Calu3 (cell line): ENCODE measurements at regions not wholly inside any gene's neighbourhood (a gene's known extent, or its start where the extent isn't known, plus 50 kb on each side); places are given as distances from the start of the nearest gene placed in this dataset.

Experiments
- BruUV-seq: library from RNA; stranded (reverse); fragments of 400-500 nt; replicated peaks from 2 replicates; lab custom pipeline; 2021; lab: Mats Ljungman, UMichigan
- CTCF ChIA-PET: fragments of 300-600 bp; sonication (Branson Sonifier 250); formaldehyde crosslinking; loops from one replicate; lab custom pipeline; 2022; ENCODE audit warnings: antibody characterized with exemption; lab: Charles Lee
- DNase-seq: peaks from one replicate; pipeline ENCODE4 v3.0.0; 2022
- H3K27ac Mint-ChIP-seq: one replicate; pipeline ENCODE4 v1.8.0; 2022; ENCODE audit warnings: mixed read lengths; ENCODE audit not compliant: unreplicated experiment
- H3K27me3 Mint-ChIP-seq: one replicate; pipeline ENCODE4 v1.8.0; 2022; ENCODE audit warnings: mixed read lengths; ENCODE audit not compliant: unreplicated experiment
- H3K36me3 Mint-ChIP-seq: one replicate; pipeline ENCODE4 v1.8.0; 2022; ENCODE audit warnings: mild to moderate bottlenecking, moderate library complexity, mixed read lengths; ENCODE audit not compliant: insufficient read depth, unreplicated experiment
- H3K4me1 Mint-ChIP-seq: one replicate; pipeline ENCODE4 v1.8.0; 2022; ENCODE audit warnings: mild to moderate bottlenecking, low read depth, mixed read lengths; ENCODE audit not compliant: unreplicated experiment
- H3K4me3 Mint-ChIP-seq: one replicate; pipeline ENCODE4 v1.8.0; 2022; ENCODE audit warnings: mild to moderate bottlenecking, low read depth, moderate library complexity, mixed read lengths; ENCODE audit not compliant: unreplicated experiment
- H3K9me3 Mint-ChIP-seq: one replicate; pipeline ENCODE4 v1.8.0; 2022; ENCODE audit warnings: low read depth, mixed read lengths; ENCODE audit not compliant: unreplicated experiment
- CTCF ChIP-seq: fragments of 200-600 bp; IDR thresholded peaks from one replicate; pipeline ENCODE4 v1.8.0; 2022; ENCODE audit warnings: antibody characterized with exemption; ENCODE audit not compliant: unreplicated experiment
- intact Hi-C: fragments of 100-400 bp; cut with micrococcal nuclease; formaldehyde crosslinking; loops from one replicate; pipeline ENCODE4 v1.10.0; 2022; ENCODE audit not compliant: unreplicated experiment

- no peaks in the 10 kb centered on the region for H3K4me1 Mint-ChIP-seq
- no peak for TF ChIP-seq CTCF
- H3K36me3 Mint-ChIP-seq, result no peaks in the 10 kb centered on the region
- H3K4me3 Mint-ChIP-seq, result no peak overlapping the region
- no peaks in the 10 kb centered on the region for H3K27me3 Mint-ChIP-seq
- CTCF ChIA-PET, result no interaction called here
- no peak for DNase-seq
- peaks cover 7% of the 10 kb centered on the region for H3K9me3 Mint-ChIP-seq
- intact Hi-C loops, result no loop called here
- BruUV-seq, result no TSS peak
- H3K27ac Mint-ChIP-seq, result no peak overlapping the region
These were observed 468.7 kb downstream of the ANKRD50 start for GRCh38 chr4:124243671-124244366.

- no peak overlapping the region for H3K4me3 Mint-ChIP-seq
These were observed 459.5 kb downstream of the ANKRD50 start for GRCh38 chr4:124253080-124253479.

GRCh38 chr4:124262211-124263179 lies 450.0 kb downstream of the ANKRD50 start:
- H3K27ac Mint-ChIP-seq, result no peak overlapping the region
- DNase-seq, result peak; percentile 65
- no TSS peak for BruUV-seq

More at GRCh38 chr4:124253080-124253479, 459.5 kb downstream of the ANKRD50 start:
- Mint-ChIP-seq H3K4me1 (no peaks in the 10 kb centered on the region), H3K27ac (no peak overlapping the region), H3K27me3 (no peaks in the 10 kb centered on the region), H3K9me3 (no peaks in the 10 kb centered on the region), H3K36me3 (no peaks in the 10 kb centered on the region)
- TF ChIP-seq CTCF, result no peak
- BruUV-seq, result no TSS peak
- no peak for DNase-seq
- CTCF ChIA-PET, result no interaction called here
- intact Hi-C loops, result no loop called here

More at GRCh38 chr4:124262211-124263179, 450.0 kb downstream of the ANKRD50 start:
- H3K9me3 Mint-ChIP-seq, result no peaks in the 10 kb centered on the region
- H3K36me3 Mint-ChIP-seq, result no peaks in the 10 kb centered on the region
- H3K4me1 Mint-ChIP-seq, result peaks cover 10% of the 10 kb centered on the region
- CTCF ChIA-PET, result interaction anchor here (1.2 kb wide), 1 partner anchor 490 kb away, joined by 3 read pairs; no protein-coding TSS in a partner anchor
- H3K4me3 Mint-ChIP-seq, result no peak overlapping the region
- TF ChIP-seq CTCF, result peak; percentile 56
- intact Hi-C loops, result loop anchor here (1.0 to 5.0 kb wide), 4 partner anchors 60 to 600 kb away; no protein-coding TSS in a partner anchor
- H3K27me3 Mint-ChIP-seq, result no peaks in the 10 kb centered on the region
